Activated T-helper 1 cell treated with anti-CD3 and anti-CD28 coated beads, Interleukin-2, amount 50 U/mL, for 16 hours (primary cell): ENCODE measurements at regions not wholly inside any gene's neighbourhood (a gene's known extent, or its start where the extent isn't known, plus 50 kb on each side); places are given as distances from the start of the nearest gene placed in this dataset.

Experiments
- DNase-seq, 2 donors: peaks; one replicate each; pipeline ENCODE4 v3.0.0-alpha.2; 2020; ENCODE audit warnings: low read depth in 1 of 2, low spot score in 1 of 2

DNA sequence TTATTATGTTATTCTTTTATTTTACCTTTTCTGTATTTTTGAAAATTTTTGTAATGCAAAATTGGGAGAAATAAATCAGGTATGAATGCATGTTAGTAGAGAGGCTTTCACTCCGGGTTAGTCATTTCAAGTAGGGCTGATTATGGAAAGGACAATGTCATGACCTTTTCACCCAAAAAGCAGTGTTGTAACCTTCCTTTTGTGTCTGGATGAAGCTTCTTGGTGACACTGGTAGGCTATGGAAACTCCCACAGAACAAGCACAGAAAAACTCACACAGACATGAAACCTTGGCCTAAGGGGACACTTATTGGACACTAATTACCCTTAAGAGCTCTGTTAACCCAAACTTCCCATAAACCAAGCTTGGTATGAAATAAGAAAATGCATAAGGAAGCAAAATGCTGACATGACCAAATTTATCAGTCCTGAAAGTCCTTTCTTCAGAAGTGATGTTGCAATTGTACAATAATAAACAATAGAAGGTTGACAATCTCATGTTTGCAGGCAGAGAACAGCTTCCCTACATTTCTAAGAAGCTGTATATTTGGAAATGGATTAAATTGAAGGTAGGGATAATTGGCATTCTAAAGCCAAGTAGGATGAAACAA lies 70.0 kb upstream of the KCNJ15 start:
- no peak for DNase-seq

DNA sequence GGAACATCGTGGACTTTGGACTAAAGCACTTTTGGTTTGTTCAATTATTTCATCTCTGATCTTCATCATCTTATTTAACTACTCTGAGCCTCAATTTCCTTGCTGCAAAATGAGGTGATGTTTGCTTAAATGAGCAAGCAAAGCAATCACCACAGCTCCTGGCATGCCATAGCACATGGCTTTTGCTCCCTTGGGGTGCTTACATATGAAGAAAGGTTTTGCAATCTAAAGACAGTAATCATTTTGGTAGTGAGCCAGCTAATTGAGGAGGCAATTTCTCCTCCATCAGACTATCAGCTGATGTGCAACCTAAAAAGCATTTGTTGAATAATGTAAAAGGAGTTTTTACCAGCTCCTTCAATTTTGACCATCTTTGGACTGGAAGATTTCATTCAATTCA lies 68.8 kb upstream of the KCNJ15 start:
- DNase-seq: no peak

DNA sequence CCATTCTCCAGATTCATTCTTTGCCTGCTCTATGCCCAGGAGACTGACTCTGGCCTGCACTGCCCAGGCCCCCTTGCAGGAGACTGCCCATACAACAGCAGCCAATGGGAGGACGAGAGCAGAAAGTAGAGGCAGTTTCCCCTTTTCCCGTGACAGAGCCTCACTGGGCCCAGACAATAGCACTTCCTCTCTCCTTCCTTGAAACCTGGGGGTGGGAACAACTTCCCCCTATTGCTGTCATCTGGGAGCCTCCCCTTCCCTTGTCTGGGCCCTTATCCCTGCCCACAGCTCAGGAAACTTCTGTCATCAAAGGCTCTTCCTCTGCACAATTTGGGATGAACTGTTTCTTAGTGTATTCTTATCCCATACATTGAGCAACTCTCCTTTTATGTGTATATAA lies 60.8 kb upstream of the KCNJ15 start:
- DNase-seq: no peak

DNA sequence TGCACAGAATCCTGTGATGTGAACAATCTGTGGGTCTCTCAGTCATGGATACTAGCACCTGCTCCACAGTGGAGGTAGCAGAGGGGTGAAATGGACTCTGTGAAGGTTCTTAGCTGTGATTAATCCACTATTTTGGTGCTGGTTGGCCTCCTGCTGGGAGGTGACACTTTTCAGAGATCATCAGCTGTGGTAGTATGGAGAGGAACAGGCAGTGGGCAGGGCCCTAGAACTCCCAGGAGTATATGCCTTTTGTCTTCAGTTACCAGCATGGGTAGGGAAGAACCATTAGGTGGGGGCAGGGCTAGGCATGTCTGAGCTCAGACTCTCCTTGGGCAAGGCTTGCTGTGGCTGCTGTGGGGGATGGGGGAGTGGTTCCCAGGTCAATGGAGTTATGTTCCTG lies 54.0 kb upstream of the KCNJ15 start:
- no peak for DNase-seq

DNA sequence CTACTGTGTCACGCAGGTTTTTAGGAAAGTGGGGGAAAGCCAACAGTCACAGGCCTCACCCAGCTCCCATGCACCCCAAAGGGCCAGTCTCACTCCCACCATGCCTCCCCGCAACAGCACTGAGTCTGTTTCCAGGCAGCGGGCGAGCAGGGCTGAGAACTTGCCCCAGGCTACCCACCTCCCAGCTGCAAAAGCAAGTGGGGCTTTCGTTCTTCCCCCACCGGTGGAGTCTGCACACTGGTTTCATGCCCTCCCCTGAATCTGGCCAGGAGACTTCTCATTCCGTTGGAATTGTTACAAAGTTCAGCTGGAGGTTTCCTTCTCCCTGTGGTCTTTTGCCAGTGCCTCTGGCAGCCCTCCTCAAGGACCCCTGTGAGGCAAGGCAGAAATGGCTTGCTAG lies 53.6 kb upstream of the KCNJ15 start:
- no peak for DNase-seq

DNA sequence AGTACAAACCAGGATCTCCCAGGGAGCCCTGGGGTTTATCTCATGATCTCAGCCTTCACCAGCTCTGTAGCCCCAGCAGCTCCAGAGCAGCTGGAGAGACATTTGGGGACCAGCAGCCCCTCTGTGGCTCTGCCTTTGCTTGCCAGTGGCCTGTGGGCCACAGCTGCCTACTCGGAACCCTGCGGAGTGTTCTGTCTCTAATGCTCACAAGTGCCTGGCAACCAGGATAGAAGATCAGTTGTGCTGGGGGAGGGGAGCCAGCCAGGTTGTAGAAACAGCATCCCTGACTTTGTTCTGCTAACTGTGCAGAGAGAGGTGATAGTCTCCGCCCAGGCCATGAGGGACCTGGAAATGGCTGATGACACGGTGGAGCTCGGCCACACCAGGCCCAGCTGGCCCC lies 50.9 kb upstream of the KCNJ15 start:
- DNase-seq: no peak

DNA sequence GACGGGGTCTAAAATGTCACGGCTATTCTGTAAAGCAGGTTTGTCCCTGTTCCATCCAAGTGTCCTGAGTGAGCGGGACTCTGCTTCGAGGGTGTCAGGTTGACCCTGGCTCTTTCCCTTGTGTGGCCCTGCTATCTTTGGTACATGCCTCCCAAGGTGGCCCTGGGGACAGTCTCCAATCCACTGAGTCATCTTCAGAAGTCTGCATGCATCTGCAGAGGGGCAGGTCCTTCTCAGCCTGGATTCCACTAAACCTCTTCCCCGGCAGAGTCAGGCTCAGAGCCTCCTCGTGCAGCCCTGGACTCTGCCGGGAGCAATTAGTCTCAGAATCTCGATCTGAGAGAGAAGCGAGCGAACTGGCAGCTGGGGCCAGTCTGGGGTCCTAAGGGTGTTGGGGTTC lies 50.1 kb upstream of the KCNJ15 start:
- DNase-seq: no peak
